HepG2 (cell line): ENCODE measurements at regions not wholly inside any gene's neighbourhood (a gene's known extent, or its start where the extent isn't known, plus 50 kb on each side); places are given as distances from the start of the nearest gene placed in this dataset.

Experiments used
- ATAC-seq: fragments of 200-7000 bp; cut with Tn5 transposase; 3 replicates; pipeline ENCODE4 v1.9.1; 2020; ENCODE audit warnings: mild to moderate bottlenecking, moderate library complexity
- BruUV-seq: library from RNA; stranded (reverse); fragments of 400-500 nt; replicated peaks from 2 replicates; lab custom pipeline; 2021; lab: Mats Ljungman, UMichigan
- CTCF ChIA-PET: fragments of 300-600 bp; formaldehyde crosslinking; extraction: SDS; loops from one replicate; lab custom pipeline; 2021; ENCODE audit warnings: low total read pairs, inconsistent platforms, low intra/inter-chr PET ratio; lab: Yijun Ruan, JAX
- POLR2A ChIA-PET: fragments of 350-600 bp; sonication (Branson Sonifier 250); formaldehyde crosslinking; loops from one replicate; lab custom pipeline; 2020; ENCODE audit warnings: antibody characterized with exemption, inconsistent platforms; lab: Yijun Ruan, JAX
- DNase-seq: peaks from one replicate; pipeline ENCODE4 v3.0.0-alpha.2; 2015; ENCODE audit warnings: low spot score
- FAIRE-seq: peaks from 3 replicates; lab custom pipeline; 2011; peaks lifted over from hg19 to GRCh38; lab: Jason Lieb, UNC
- H2AFZ ChIP-seq: one replicate; pipeline ENCODE4 v1.6.1; 2011; ENCODE audit warnings: low read length, inconsistent platforms
- H3K27ac ChIP-seq: fragments of 300-600 bp; 3 replicates; pipeline ENCODE4 v1.8.0; 2011; ENCODE audit warnings: mixed run types, mild to moderate bottlenecking, mixed read lengths, low read length, inconsistent platforms; ENCODE audit not compliant: insufficient read depth; ENCODE audit errors: extremely low read length
- H3K27me3 ChIP-seq, 2 experiments: fragments of 200-600 bp in 1 of 2; 2 replicates in 1 of 2; 3 replicates in 1 of 2; pipeline versions ENCODE4 v1.6.0 to v1.8.0; 2011; ENCODE audit warnings: low read length in 2 of 2, mild to moderate bottlenecking in 2 of 2, moderate library complexity in 2 of 2, inconsistent platforms in 1 of 2; ENCODE audit not compliant: insufficient read depth in 2 of 2, control insufficient read depth in 1 of 2
- H3K36me3 ChIP-seq, 2 experiments: fragments of 200-600 bp in 1 of 2; replicated peaks in 1 of 2; 2 replicates in 1 of 2; 3 replicates in 1 of 2; pipeline versions ENCODE4 v1.5.1 to v1.8.0; 2011; ENCODE audit warnings: low read length in 2 of 2, inconsistent platforms in 1 of 2; ENCODE audit not compliant: insufficient read depth in 2 of 2, control insufficient read depth in 1 of 2
- H3K4me1 ChIP-seq: 2 replicates; pipeline ENCODE4 v1.5.1; 2012; ENCODE audit warnings: low read length, inconsistent platforms; ENCODE audit not compliant: insufficient read depth
- H3K4me2 ChIP-seq: 2 replicates; pipeline ENCODE4 v1.6.0; 2011; ENCODE audit warnings: low read depth, low read length, inconsistent platforms
- H3K4me3 ChIP-seq, 3 experiments: fragments of 200-600 bp in 1 of 3; sonication (generic), shearing (Covaris generic) in 1 of 3; replicated peaks in 1 of 3; 2 replicates each; pipeline ENCODE4 v1.5.1; 2011 to 2016; ENCODE audit warnings: low read length in 3 of 3, inconsistent platforms in 2 of 3, low read depth in 2 of 3, mild to moderate bottlenecking in 2 of 3, control low read depth in 1 of 3, mixed read lengths in 1 of 3; ENCODE audit not compliant: insufficient read depth in 1 of 3
- H3K79me2 ChIP-seq: one replicate; pipeline ENCODE4 v1.6.1; 2011; ENCODE audit warnings: low read length, inconsistent platforms; ENCODE audit not compliant: insufficient read depth
- H3K9ac ChIP-seq: 2 replicates; pipeline ENCODE4 v1.6.0; 2011; ENCODE audit warnings: mild to moderate bottlenecking, low read depth, low read length, inconsistent platforms; ENCODE audit not compliant: insufficient read depth
- H3K9me3 ChIP-seq: 2 replicates; pipeline ENCODE4 v1.5.1; 2012; ENCODE audit warnings: mild to moderate bottlenecking, low read length
- H4K20me1 ChIP-seq: 2 replicates; pipeline ENCODE4 v1.6.0; 2011; ENCODE audit warnings: inconsistent platforms, mild to moderate bottlenecking, low read length, moderate library complexity; ENCODE audit not compliant: insufficient read depth
- CENPBD1 ChIP-seq: sonication (generic); formaldehyde crosslinking; IDR thresholded peaks from 2 replicates; pipeline ENCODE4 v1.8.0; 2022; ENCODE audit warnings: missing genetic modification reagents, low read depth, mild to moderate bottlenecking, borderline replicate concordance
- CREB3 ChIP-seq: sonication (generic); formaldehyde crosslinking; IDR thresholded peaks from 2 replicates; pipeline ENCODE4 v1.5.0; 2020; ENCODE audit warnings: missing genetic modification reagents
- NONO ChIP-seq, 2 experiments: fragments of 450-650 bp in 1 of 2; sonication (generic) in 1 of 2; formaldehyde crosslinking in 1 of 2; IDR thresholded peaks in 1 of 2; conservative IDR thresholded peaks in 1 of 2; 2 replicates each; pipeline versions ENCODE4 v1.6.1 to v1.8.0; 2017 to 2022; ENCODE audit warnings: mild to moderate bottlenecking in 1 of 2, missing genetic modification reagents in 1 of 2, moderate library complexity in 1 of 2
- RBM39 ChIP-seq: fragments of 200-400 bp; formaldehyde crosslinking; IDR thresholded peaks from one replicate; pipeline ENCODE4 v1.6.1; 2018; ENCODE audit warnings: antibody characterized with exemption, mild to moderate bottlenecking, low read depth, low read length; ENCODE audit not compliant: poor library complexity, severe bottlenecking
- SKIL ChIP-seq: sonication (generic); formaldehyde crosslinking; IDR thresholded peaks from 2 replicates; pipeline ENCODE4 v1.8.0; 2022; ENCODE audit warnings: missing genetic modification reagents, mild to moderate bottlenecking, moderate library complexity, borderline replicate concordance
- TGIF2 ChIP-seq: IDR thresholded peaks from 2 replicates; pipeline ENCODE4 v1.6.1; 2016; ENCODE audit warnings: control low read depth, missing compliant biosample characterization
- ZC3H4 ChIP-seq: sonication (generic); formaldehyde crosslinking; IDR thresholded peaks from 2 replicates; pipeline ENCODE4 v1.4.0; 2020; ENCODE audit warnings: missing genetic modification reagents, borderline replicate concordance
- ZIK1 ChIP-seq: sonication (generic); formaldehyde crosslinking; IDR thresholded peaks from 2 replicates; pipeline ENCODE4 v1.5.0; 2020; ENCODE audit warnings: mild to moderate bottlenecking, low read depth, missing genetic modification reagents, borderline replicate concordance
- ZNF235 ChIP-seq: sonication (generic); formaldehyde crosslinking; IDR thresholded peaks from 2 replicates; pipeline ENCODE4 v1.8.1; 2023; ENCODE audit warnings: mild to moderate bottlenecking, missing genetic modification reagents, borderline replicate concordance
- ZNF264 ChIP-seq: sonication (generic); formaldehyde crosslinking; IDR thresholded peaks from 2 replicates; pipeline ENCODE4 v1.4.0; 2020; ENCODE audit warnings: missing genetic modification reagents
- ZNF501 ChIP-seq: sonication (generic); formaldehyde crosslinking; IDR thresholded peaks from 2 replicates; pipeline ENCODE4 v1.5.1; 2020; ENCODE audit warnings: mild to moderate bottlenecking, moderate library complexity, missing genetic modification reagents
- WGBS: methylation state at CpG from one replicate; pipeline ENCODE4 v1.1.6; 2017; ENCODE audit warnings: low lambda C conversion rate; 5-methylcytosine and 5-hydroxymethylcytosine counted together
- in situ Hi-C: cut with HindIII; loops from 2 replicates; pipeline ENCODE4 v1.10.0; 2017; ENCODE audit warnings: low pct_unique_long_range_greater_than_20kb; ENCODE audit not compliant: extremely low pct_ligation_motif_present
- intact Hi-C: fragments of 100-400 bp; cut with micrococcal nuclease; formaldehyde crosslinking; loops from one replicate; pipeline ENCODE4 v1.10.0; 2022; ENCODE audit not compliant: unreplicated experiment

- TF ChIP-seq ZIK1 (CRISPR knock-in tag), result no peak
- no peak for TF ChIP-seq ZNF264 (CRISPR knock-in tag)
- TF ChIP-seq NONO (IDR thresholded peaks at IDR 0.05), result no peak
- TF ChIP-seq NONO (CRISPR knock-in tag; conservative IDR thresholded peaks at IDR 0.05), result no peak
- TF ChIP-seq ZNF235, result no peak
- no peak for TF ChIP-seq ZNF501
- TF ChIP-seq RBM39, result no peak
Measured at GRCh38 chr2:139099721-139100120, 319.5 kb upstream of the NXPH2 start (continued).

GRCh38 chr2:139098961-139099360, 318.8 kb upstream of the NXPH2 start:
- H3K4me1 ChIP-seq, result no peaks in the 10 kb centered on the region
- H2AFZ ChIP-seq, result no peak overlapping the region
- ChIA-PET CTCF (no interaction called here), POLR2A (no interaction called here)
- H4K20me1 ChIP-seq, result no peaks in the 10 kb centered on the region
- TF ChIP-seq ZC3H4 (CRISPR knock-in tag), result no peak
- TF ChIP-seq CREB3 (CRISPR knock-in tag), result no peak
- no peak for TF ChIP-seq SKIL (CRISPR knock-in tag)
- no peak for TF ChIP-seq CENPBD1
- no peak for TF ChIP-seq TGIF2 (CRISPR knock-in tag)
- no peaks in the 10 kb centered on the region for H3K79me2 ChIP-seq
- intact Hi-C loops, result no loop called here
- H3K9ac ChIP-seq, result no peak overlapping the region
- H3K27me3 ChIP-seq, result no peaks in the 10 kb centered on the region
- no peaks in the 10 kb centered on the region for H3K36me3 ChIP-seq
- FAIRE-seq, result no peak
- H3K27ac ChIP-seq, result no peak overlapping the region
- DNase-seq, result no peak
- no TSS peak for BruUV-seq
- in situ Hi-C loops, result no loop called here
- H3K9me3 ChIP-seq, result no peaks in the 10 kb centered on the region
- no peak overlapping the region for H3K4me3 ChIP-seq
- no peak for ATAC-seq
- WGBS, result 1% methylated on average over 2 of the region's 2 CpGs
- no peak overlapping the region for H3K4me2 ChIP-seq
